SJSA1 (cell line): ENCODE measurements at regions not wholly inside any gene's neighbourhood (a gene's known extent, or its start where the extent isn't known, plus 50 kb on each side); places are given as distances from the start of the nearest gene placed in this dataset.

Experiments used
- DNase-seq, 2 experiments: peaks; one replicate each; pipeline ENCODE4 v3.0.0-alpha.2; 2015 to 2020; ENCODE audit warnings: low spot score in 2 of 2, low read depth in 1 of 2
- H3K27ac ChIP-seq: fragments of 250-450 bp; sonication (Bioruptor Pico); 2 replicates; pipeline ENCODE4 v1.5.1; 2020; ENCODE audit warnings: mild to moderate bottlenecking, moderate library complexity
- H3K27me3 ChIP-seq: fragments of 250-450 bp; sonication (Bioruptor Pico); replicated peaks from 2 replicates; pipeline ENCODE4 v1.5.1; 2020; ENCODE audit warnings: mild to moderate bottlenecking, moderate library complexity
- H3K36me3 ChIP-seq: fragments of 250-450 bp; sonication (Bioruptor Pico); 2 replicates; pipeline ENCODE4 v1.5.1; 2020; ENCODE audit warnings: mild to moderate bottlenecking
- H3K4me1 ChIP-seq: fragments of 250-450 bp; sonication (Bioruptor Pico); replicated peaks from 2 replicates; pipeline ENCODE4 v1.6.1; 2021; ENCODE audit warnings: mild to moderate bottlenecking
- H3K4me3 ChIP-seq: fragments of 250-450 bp; sonication (Bioruptor Pico); 2 replicates; pipeline ENCODE4 v1.5.1; 2020; ENCODE audit warnings: mild to moderate bottlenecking
- H3K9me3 ChIP-seq: fragments of 250-450 bp; sonication (Bioruptor Pico); replicated peaks from 2 replicates; pipeline ENCODE4 v1.5.1; 2020; ENCODE audit warnings: mild to moderate bottlenecking

- Histone ChIP-seq H3K4me1 (peaks cover 19% of the 10 kb centered on the region), H3K27me3 (no peaks in the 10 kb centered on the region), H3K36me3 (no peaks in the 10 kb centered on the region), H3K9me3 (peaks cover 3% of the 10 kb centered on the region; the same call in 1 of the 2 replicates), H3K27ac (no peak overlapping the region), H3K4me3 (no peak overlapping the region)
- no peak for DNase-seq
Measured at GRCh38 chr10:52514481-52514880, 200.4 kb downstream of the DKK1 start.

- Histone ChIP-seq H3K4me1 (peaks cover 19% of the 10 kb centered on the region), H3K27me3 (no peaks in the 10 kb centered on the region), H3K36me3 (no peaks in the 10 kb centered on the region), H3K27ac (no peak overlapping the region), H3K9me3 (no peaks in the 10 kb centered on the region), H3K4me3 (no peak overlapping the region)
- DNase-seq: peak in 1 of 2 experiments; percentile 29
Measured at GRCh38 chr10:52517012-52517411, 202.9 kb downstream of the DKK1 start.

- H3K9me3 ChIP-seq: no peaks in the 10 kb centered on the region
- no peak overlapping the region for H3K4me3 ChIP-seq
- no peaks in the 10 kb centered on the region for H3K36me3 ChIP-seq
- no peak overlapping the region for H3K27ac ChIP-seq
- DNase-seq: no peak
- no peaks in the 10 kb centered on the region for H3K27me3 ChIP-seq
- H3K4me1 ChIP-seq: peaks cover 32% of the 10 kb centered on the region
Measured at GRCh38 chr10:52523696-52524095, 209.6 kb downstream of the DKK1 start.

GRCh38 chr10:52525761-52526160 lies 211.7 kb downstream of the DKK1 start:
- Histone ChIP-seq H3K9me3 (no peaks in the 10 kb centered on the region), H3K27me3 (no peaks in the 10 kb centered on the region), H3K36me3 (no peaks in the 10 kb centered on the region), H3K27ac (peak overlapping the region; percentile 68), H3K4me3 (no peak overlapping the region), H3K4me1 (peaks cover 34% of the 10 kb centered on the region)
- DNase-seq: peak; percentile 31 to 44

GRCh38 chr10:52526251-52526823 lies 212.3 kb downstream of the DKK1 start:
- peak overlapping the region; percentile 68 for H3K27ac ChIP-seq

GRCh38 chr10:52532650-52533290 lies 218.7 kb downstream of the DKK1 start:
- Histone ChIP-seq H3K36me3 (no peaks in the 10 kb centered on the region), H3K27me3 (no peaks in the 10 kb centered on the region), H3K9me3 (no peaks in the 10 kb centered on the region), H3K4me3 (no peak overlapping the region), H3K4me1 (peaks cover 17% of the 10 kb centered on the region), H3K27ac (no peak overlapping the region)
- DNase-seq: no peak

More at GRCh38 chr10:52526251-52526823, 212.3 kb downstream of the DKK1 start:
- H3K4me1 ChIP-seq: peaks cover 34% of the 10 kb centered on the region
- DNase-seq: peak in 1 of 2 experiments; percentile 54
- no peaks in the 10 kb centered on the region for H3K27me3 ChIP-seq
- no peak overlapping the region for H3K4me3 ChIP-seq
- no peaks in the 10 kb centered on the region for H3K9me3 ChIP-seq
- no peaks in the 10 kb centered on the region for H3K36me3 ChIP-seq

- DNase-seq: no peak
- no peak overlapping the region for H3K27ac ChIP-seq
- H3K36me3 ChIP-seq: no peaks in the 10 kb centered on the region
- H3K4me3 ChIP-seq: no peak overlapping the region
- H3K4me1 ChIP-seq: peaks cover 9% of the 10 kb centered on the region
- no peaks in the 10 kb centered on the region for H3K9me3 ChIP-seq
- H3K27me3 ChIP-seq: no peaks in the 10 kb centered on the region
Measured at GRCh38 chr10:52533986-52534385, 219.9 kb downstream of the DKK1 start.

- Histone ChIP-seq H3K4me3 (no peak overlapping the region), H3K9me3 (no peaks in the 10 kb centered on the region), H3K27me3 (no peaks in the 10 kb centered on the region), H3K27ac (peak overlapping the region; percentile 77), H3K4me1 (peaks cover 30% of the 10 kb centered on the region), H3K36me3 (no peaks in the 10 kb centered on the region)
- peak; percentile 54 to 57 for DNase-seq
Measured at GRCh38 chr10:52539463-52539862, 225.4 kb downstream of the DKK1 start.

- Histone ChIP-seq H3K36me3 (no peaks in the 10 kb centered on the region), H3K27ac (peak overlapping the region; percentile 77)
- no peak for DNase-seq
Measured at GRCh38 chr10:52540479-52540984, 226.5 kb downstream of the DKK1 start.

GRCh38 chr10:52541006-52541473 lies 227.0 kb downstream of the DKK1 start:
- DNase-seq: no peak
- H3K9me3 ChIP-seq: no peaks in the 10 kb centered on the region
- H3K27ac ChIP-seq: no peak overlapping the region
- H3K36me3 ChIP-seq: no peaks in the 10 kb centered on the region
- no peaks in the 10 kb centered on the region for H3K27me3 ChIP-seq
- peaks cover 30% of the 10 kb centered on the region for H3K4me1 ChIP-seq
- no peak overlapping the region for H3K4me3 ChIP-seq

More at GRCh38 chr10:52540479-52540984, 226.5 kb downstream of the DKK1 start:
- Histone ChIP-seq H3K9me3 (no peaks in the 10 kb centered on the region), H3K4me1 (peaks cover 30% of the 10 kb centered on the region), H3K4me3 (no peak overlapping the region), H3K27me3 (no peaks in the 10 kb centered on the region)

GRCh38 chr10:52542906-52543305 lies 228.8 kb downstream of the DKK1 start:
- DNase-seq: no peak
- H3K27ac ChIP-seq: no peak overlapping the region

GRCh38 chr10:52551046-52551445 lies 221.5 kb downstream of the MBL2 start:
- DNase-seq: no peak
- H3K36me3 ChIP-seq: no peaks in the 10 kb centered on the region
- no peaks in the 10 kb centered on the region for H3K9me3 ChIP-seq
- no peaks in the 10 kb centered on the region for H3K4me1 ChIP-seq
- H3K27me3 ChIP-seq: no peaks in the 10 kb centered on the region
- H3K27ac ChIP-seq: no peak overlapping the region
- no peak overlapping the region for H3K4me3 ChIP-seq

More at GRCh38 chr10:52542906-52543305, 228.8 kb downstream of the DKK1 start:
- no peaks in the 10 kb centered on the region for H3K9me3 ChIP-seq
- H3K27me3 ChIP-seq: no peaks in the 10 kb centered on the region
- peaks cover 30% of the 10 kb centered on the region for H3K4me1 ChIP-seq
- H3K36me3 ChIP-seq: no peaks in the 10 kb centered on the region
- H3K4me3 ChIP-seq: no peak overlapping the region

- no peak overlapping the region for H3K4me3 ChIP-seq
- DNase-seq: no peak
- H3K36me3 ChIP-seq: no peaks in the 10 kb centered on the region
- no peaks in the 10 kb centered on the region for H3K4me1 ChIP-seq
- H3K9me3 ChIP-seq: no peaks in the 10 kb centered on the region
- no peaks in the 10 kb centered on the region for H3K27me3 ChIP-seq
- no peak overlapping the region for H3K27ac ChIP-seq
Measured at GRCh38 chr10:52558090-52558489, 214.5 kb downstream of the MBL2 start.

GRCh38 chr10:52561322-52561721 lies 211.3 kb downstream of the MBL2 start:
- Histone ChIP-seq H3K9me3 (no peaks in the 10 kb centered on the region), H3K27me3 (no peaks in the 10 kb centered on the region), H3K4me3 (no peak overlapping the region), H3K36me3 (no peaks in the 10 kb centered on the region), H3K4me1 (no peaks in the 10 kb centered on the region; the same call in 1 of the 2 replicates), H3K27ac (no peak overlapping the region)
- DNase-seq: no peak
